SK-N-SH (cell line): ENCODE measurements at regions not wholly inside any gene's neighbourhood (a gene's known extent, or its start where the extent isn't known, plus 50 kb on each side); places are given as distances from the start of the nearest gene placed in this dataset.

ENCODE experiments used
- ELF1 ChIP-seq: IDR thresholded peaks from 2 replicates; pipeline ENCODE4 v1.4.0; 2012
- EZH2phosphoT487 ChIP-seq: fragments of 200-600 bp; sonication (generic); IDR thresholded peaks from 2 replicates; pipeline ENCODE4 v1.6.1; 2017; ENCODE audit warnings: low read depth, mixed run types, mild to moderate bottlenecking, antibody characterized with exemption, moderate library complexity, borderline replicate concordance
- FOSL2 ChIP-seq: IDR thresholded peaks from 2 replicates; pipeline ENCODE4 v1.4.0; 2012; ENCODE audit warnings: low read depth, mild to moderate bottlenecking, moderate library complexity, borderline replicate concordance
- FOXJ3 ChIP-seq: sonication (generic); formaldehyde crosslinking; IDR thresholded peaks from 2 replicates; pipeline ENCODE4 v1.5.1; 2020; ENCODE audit warnings: mild to moderate bottlenecking, missing genetic modification reagents
- FOXM1 ChIP-seq: IDR thresholded peaks from 2 replicates; pipeline ENCODE4 v1.4.0; 2012; ENCODE audit warnings: low read depth, mild to moderate bottlenecking
- GATA2 ChIP-seq: sonication (generic); formaldehyde crosslinking; IDR thresholded peaks from 2 replicates; pipeline ENCODE4 v1.5.0; 2020; ENCODE audit warnings: mild to moderate bottlenecking, missing genetic modification reagents
- MEF2A ChIP-seq: IDR thresholded peaks from 2 replicates; pipeline ENCODE4 v1.4.0; 2012; ENCODE audit warnings: low read depth, borderline replicate concordance
- MXI1 ChIP-seq: IDR thresholded peaks from 2 replicates; pipeline ENCODE4 v1.6.1; 2012; ENCODE audit warnings: mild to moderate bottlenecking, low read depth, low read length, improper control_type of control experiment
- NFIC ChIP-seq: IDR thresholded peaks from 2 replicates; pipeline ENCODE4 v1.4.0; 2012; ENCODE audit warnings: borderline replicate concordance
- RFX5 ChIP-seq: IDR thresholded peaks from 2 replicates; pipeline ENCODE4 v1.6.1; 2012; ENCODE audit warnings: mild to moderate bottlenecking, improper control_type of control experiment, low read length
- RXRA ChIP-seq: IDR thresholded peaks from 2 replicates; pipeline ENCODE4 v1.4.0; 2012; ENCODE audit warnings: low read depth, mild to moderate bottlenecking, borderline replicate concordance
- SMC3 ChIP-seq: IDR thresholded peaks from 2 replicates; pipeline ENCODE4 v1.6.1; 2012; ENCODE audit warnings: low read depth, low read length, improper control_type of control experiment
- TCF12 ChIP-seq: IDR thresholded peaks from 2 replicates; pipeline ENCODE4 v1.4.0; 2012
- TEAD4 ChIP-seq: IDR thresholded peaks from 2 replicates; pipeline ENCODE4 v1.4.0; 2012; ENCODE audit warnings: mild to moderate bottlenecking, borderline replicate concordance; ENCODE audit not compliant: insufficient read depth
- TF ChIP-seq, protein P1 (sequence below): IDR thresholded peaks from 2 replicates; pipeline ENCODE4 v1.6.1; 2012; ENCODE audit warnings: mild to moderate bottlenecking, low read depth, low read length, moderate library complexity
- TF ChIP-seq, protein P2 (sequence below): fragments of 150-350 bp; IDR thresholded peaks from 2 replicates; pipeline ENCODE4 v1.6.1; 2016; ENCODE audit warnings: mild to moderate bottlenecking, low read depth, low read length
- TF ChIP-seq, protein P3 (sequence below): IDR thresholded peaks from 2 replicates; pipeline ENCODE4; 2012
- TF ChIP-seq, protein P4 (sequence below): fragments of 150-350 bp; IDR thresholded peaks from 2 replicates; pipeline ENCODE4 v1.6.1; 2017; ENCODE audit warnings: antibody characterized with exemption, low read length, low read depth, borderline replicate concordance
- TF ChIP-seq, protein P5 (sequence below): IDR thresholded peaks from 2 replicates; pipeline ENCODE4 v1.4.0; 2012; ENCODE audit warnings: low read depth
- TF ChIP-seq, protein P6 (sequence below): fragments of 200-600 bp; sonication (generic); IDR thresholded peaks from 2 replicates; pipeline ENCODE4 v1.6.1; 2017; ENCODE audit warnings: antibody characterized with exemption, mild to moderate bottlenecking, moderate library complexity
- TF ChIP-seq, protein P7 (sequence below): IDR thresholded peaks from 2 replicates; pipeline ENCODE4 v1.4.0; 2012; ENCODE audit warnings: low read depth, borderline replicate concordance

DNA sequence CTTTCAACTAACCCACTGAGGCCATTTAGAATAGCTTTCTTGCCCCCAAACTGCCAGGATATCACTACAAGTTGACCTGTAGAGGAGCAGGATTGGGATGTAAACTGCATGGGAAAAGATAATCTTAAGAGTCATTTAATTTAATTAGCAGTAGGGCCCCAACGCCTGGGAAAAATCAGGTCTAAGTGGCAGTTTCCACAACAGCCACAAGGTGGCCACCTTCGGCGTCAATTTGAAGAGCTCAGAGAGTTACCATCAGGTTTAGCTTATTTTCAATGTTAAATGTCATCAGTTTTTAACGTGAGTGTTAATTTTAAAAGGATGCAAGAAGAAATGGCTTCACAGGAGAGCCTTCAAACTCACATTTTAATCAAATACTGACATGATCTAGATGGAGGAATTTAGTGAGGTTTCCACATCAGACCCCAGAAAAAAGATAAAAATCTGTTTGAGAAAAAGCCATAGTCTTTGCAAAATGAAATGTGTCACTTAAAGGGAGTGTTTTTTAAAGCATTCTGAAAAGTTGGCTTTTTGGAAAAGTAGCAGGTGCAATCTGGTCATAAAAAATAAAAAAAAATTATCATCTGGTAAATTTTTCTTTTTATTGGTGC lies 77.3 kb upstream of the UPP2 start (continued):
- TF ChIP-seq, protein P1, sequence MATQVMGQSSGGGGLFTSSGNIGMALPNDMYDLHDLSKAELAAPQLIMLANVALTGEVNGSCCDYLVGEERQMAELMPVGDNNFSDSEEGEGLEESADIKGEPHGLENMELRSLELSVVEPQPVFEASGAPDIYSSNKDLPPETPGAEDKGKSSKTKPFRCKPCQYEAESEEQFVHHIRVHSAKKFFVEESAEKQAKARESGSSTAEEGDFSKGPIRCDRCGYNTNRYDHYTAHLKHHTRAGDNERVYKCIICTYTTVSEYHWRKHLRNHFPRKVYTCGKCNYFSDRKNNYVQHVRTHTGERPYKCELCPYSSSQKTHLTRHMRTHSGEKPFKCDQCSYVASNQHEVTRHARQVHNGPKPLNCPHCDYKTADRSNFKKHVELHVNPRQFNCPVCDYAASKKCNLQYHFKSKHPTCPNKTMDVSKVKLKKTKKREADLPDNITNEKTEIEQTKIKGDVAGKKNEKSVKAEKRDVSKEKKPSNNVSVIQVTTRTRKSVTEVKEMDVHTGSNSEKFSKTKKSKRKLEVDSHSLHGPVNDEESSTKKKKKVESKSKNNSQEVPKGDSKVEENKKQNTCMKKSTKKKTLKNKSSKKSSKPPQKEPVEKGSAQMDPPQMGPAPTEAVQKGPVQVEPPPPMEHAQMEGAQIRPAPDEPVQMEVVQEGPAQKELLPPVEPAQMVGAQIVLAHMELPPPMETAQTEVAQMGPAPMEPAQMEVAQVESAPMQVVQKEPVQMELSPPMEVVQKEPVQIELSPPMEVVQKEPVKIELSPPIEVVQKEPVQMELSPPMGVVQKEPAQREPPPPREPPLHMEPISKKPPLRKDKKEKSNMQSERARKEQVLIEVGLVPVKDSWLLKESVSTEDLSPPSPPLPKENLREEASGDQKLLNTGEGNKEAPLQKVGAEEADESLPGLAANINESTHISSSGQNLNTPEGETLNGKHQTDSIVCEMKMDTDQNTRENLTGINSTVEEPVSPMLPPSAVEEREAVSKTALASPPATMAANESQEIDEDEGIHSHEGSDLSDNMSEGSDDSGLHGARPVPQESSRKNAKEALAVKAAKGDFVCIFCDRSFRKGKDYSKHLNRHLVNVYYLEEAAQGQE = no peak
- TF ChIP-seq ELF1 (no peak), RXRA (no peak), TEAD4 (no peak), FOXM1 (no peak), GATA2 (CRISPR knock-in tag) (0 out of 2 replicates have a peak, but pooled peaks have one; percentile 20), RFX5 (no peak), TCF12 (no peak), MEF2A (no peak), SMC3 (peak; percentile 74), MXI1 (no peak), FOXJ3 (CRISPR knock-in tag) (no peak), NFIC (no peak), EZH2phosphoT487 (no peak), FOSL2 (no peak)
- TF ChIP-seq, protein P2, sequence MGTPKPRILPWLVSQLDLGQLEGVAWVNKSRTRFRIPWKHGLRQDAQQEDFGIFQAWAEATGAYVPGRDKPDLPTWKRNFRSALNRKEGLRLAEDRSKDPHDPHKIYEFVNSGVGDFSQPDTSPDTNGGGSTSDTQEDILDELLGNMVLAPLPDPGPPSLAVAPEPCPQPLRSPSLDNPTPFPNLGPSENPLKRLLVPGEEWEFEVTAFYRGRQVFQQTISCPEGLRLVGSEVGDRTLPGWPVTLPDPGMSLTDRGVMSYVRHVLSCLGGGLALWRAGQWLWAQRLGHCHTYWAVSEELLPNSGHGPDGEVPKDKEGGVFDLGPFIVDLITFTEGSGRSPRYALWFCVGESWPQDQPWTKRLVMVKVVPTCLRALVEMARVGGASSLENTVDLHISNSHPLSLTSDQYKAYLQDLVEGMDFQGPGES = no peak
- TF ChIP-seq, protein P3, sequence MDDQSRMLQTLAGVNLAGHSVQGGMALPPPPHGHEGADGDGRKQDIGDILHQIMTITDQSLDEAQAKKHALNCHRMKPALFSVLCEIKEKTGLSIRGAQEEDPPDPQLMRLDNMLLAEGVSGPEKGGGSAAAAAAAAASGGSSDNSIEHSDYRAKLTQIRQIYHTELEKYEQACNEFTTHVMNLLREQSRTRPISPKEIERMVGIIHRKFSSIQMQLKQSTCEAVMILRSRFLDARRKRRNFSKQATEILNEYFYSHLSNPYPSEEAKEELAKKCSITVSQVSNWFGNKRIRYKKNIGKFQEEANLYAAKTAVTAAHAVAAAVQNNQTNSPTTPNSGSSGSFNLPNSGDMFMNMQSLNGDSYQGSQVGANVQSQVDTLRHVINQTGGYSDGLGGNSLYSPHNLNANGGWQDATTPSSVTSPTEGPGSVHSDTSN = no peak
- TF ChIP-seq, protein P4, sequence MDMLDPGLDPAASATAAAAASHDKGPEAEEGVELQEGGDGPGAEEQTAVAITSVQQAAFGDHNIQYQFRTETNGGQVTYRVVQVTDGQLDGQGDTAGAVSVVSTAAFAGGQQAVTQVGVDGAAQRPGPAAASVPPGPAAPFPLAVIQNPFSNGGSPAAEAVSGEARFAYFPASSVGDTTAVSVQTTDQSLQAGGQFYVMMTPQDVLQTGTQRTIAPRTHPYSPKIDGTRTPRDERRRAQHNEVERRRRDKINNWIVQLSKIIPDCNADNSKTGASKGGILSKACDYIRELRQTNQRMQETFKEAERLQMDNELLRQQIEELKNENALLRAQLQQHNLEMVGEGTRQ = no peak
- TF ChIP-seq, protein P5, sequence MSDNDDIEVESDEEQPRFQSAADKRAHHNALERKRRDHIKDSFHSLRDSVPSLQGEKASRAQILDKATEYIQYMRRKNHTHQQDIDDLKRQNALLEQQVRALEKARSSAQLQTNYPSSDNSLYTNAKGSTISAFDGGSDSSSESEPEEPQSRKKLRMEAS = no peak
- TF ChIP-seq, protein P6, sequence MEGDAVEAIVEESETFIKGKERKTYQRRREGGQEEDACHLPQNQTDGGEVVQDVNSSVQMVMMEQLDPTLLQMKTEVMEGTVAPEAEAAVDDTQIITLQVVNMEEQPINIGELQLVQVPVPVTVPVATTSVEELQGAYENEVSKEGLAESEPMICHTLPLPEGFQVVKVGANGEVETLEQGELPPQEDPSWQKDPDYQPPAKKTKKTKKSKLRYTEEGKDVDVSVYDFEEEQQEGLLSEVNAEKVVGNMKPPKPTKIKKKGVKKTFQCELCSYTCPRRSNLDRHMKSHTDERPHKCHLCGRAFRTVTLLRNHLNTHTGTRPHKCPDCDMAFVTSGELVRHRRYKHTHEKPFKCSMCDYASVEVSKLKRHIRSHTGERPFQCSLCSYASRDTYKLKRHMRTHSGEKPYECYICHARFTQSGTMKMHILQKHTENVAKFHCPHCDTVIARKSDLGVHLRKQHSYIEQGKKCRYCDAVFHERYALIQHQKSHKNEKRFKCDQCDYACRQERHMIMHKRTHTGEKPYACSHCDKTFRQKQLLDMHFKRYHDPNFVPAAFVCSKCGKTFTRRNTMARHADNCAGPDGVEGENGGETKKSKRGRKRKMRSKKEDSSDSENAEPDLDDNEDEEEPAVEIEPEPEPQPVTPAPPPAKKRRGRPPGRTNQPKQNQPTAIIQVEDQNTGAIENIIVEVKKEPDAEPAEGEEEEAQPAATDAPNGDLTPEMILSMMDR = peak; percentile 93
- TF ChIP-seq, protein P7, sequence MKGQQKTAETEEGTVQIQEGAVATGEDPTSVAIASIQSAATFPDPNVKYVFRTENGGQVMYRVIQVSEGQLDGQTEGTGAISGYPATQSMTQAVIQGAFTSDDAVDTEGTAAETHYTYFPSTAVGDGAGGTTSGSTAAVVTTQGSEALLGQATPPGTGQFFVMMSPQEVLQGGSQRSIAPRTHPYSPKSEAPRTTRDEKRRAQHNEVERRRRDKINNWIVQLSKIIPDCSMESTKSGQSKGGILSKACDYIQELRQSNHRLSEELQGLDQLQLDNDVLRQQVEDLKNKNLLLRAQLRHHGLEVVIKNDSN = no peak
